T-cell (primary cell): ENCODE measurements at regions not wholly inside any gene's neighbourhood (a gene's known extent, or its start where the extent isn't known, plus 50 kb on each side); places are given as distances from the start of the nearest gene placed in this dataset.

ENCODE experiments used
- ATAC-seq, 4 experiments: fragments of 200-7000 bp in 3 of 4; fragments of 150-1000 bp in 1 of 4; cut with Tn5 transposase; replicated peaks in 1 of 4; 1 replicate in 3 of 4; 2 replicates in 1 of 4; pipeline ENCODE4 v1.10.0; 2021; ENCODE audit warnings: moderate library complexity in 3 of 4, mild to moderate bottlenecking in 2 of 4, moderate number of reproducible peaks in 1 of 4
- CTCF ChIA-PET, 2 donors: fragments of 300-600 bp; sonication (Branson Sonifier 250); formaldehyde crosslinking; loops; one replicate each; lab custom pipeline; 2022; ENCODE audit warnings: antibody characterized with exemption in 2 of 2; lab: Charles Lee
- POLR2A ChIA-PET, 2 donors: fragments of 300-600 bp; sonication (Branson Sonifier 250); formaldehyde crosslinking; loops; one replicate each; lab custom pipeline; 2022; ENCODE audit warnings: antibody characterized with exemption in 2 of 2; lab: Charles Lee
- DNase-seq, 35 experiments: peaks; one replicate each; pipeline versions ENCODE4 v3.0.0 to v3.0.0-alpha.2; 2013 to 2023
- H3K27ac ChIP-seq: one replicate; pipeline ENCODE4 v1.5.1; 2013; ENCODE audit warnings: low read length
- H3K27me3 ChIP-seq, 2 experiments: replicated peaks in 1 of 2; 1 replicate in 1 of 2; 2 replicates in 1 of 2; pipeline versions ENCODE4 v1.6.1 to v1.7.0; 2013; ENCODE audit warnings: low read length in 1 of 2, mixed read lengths in 1 of 2; ENCODE audit not compliant: control insufficient read depth in 2 of 2, insufficient read depth in 2 of 2; ENCODE audit errors: extremely low read depth in 1 of 2
- H3K36me3 ChIP-seq, 2 donors: 1 replicate in 1 of 2; 2 replicates in 1 of 2; pipeline versions ENCODE4 v1.6.1 to v1.7.0; 2013; ENCODE audit warnings: low read length in 1 of 2; ENCODE audit not compliant: control insufficient read depth in 2 of 2, insufficient read depth in 1 of 2; ENCODE audit errors: extremely low read depth in 1 of 2
- H3K4me1 ChIP-seq, 2 experiments: 1 replicate in 1 of 2; 2 replicates in 1 of 2; pipeline versions ENCODE4 v1.6.1 to v1.7.0; 2013; ENCODE audit warnings: low read length in 2 of 2, mixed read lengths in 1 of 2; ENCODE audit not compliant: insufficient read depth in 2 of 2, control insufficient read depth in 1 of 2; ENCODE audit errors: extremely low read depth in 1 of 2
- H3K4me3 ChIP-seq, 2 donors: 1 replicate in 1 of 2; 2 replicates in 1 of 2; pipeline versions ENCODE4 v1.5.1 to v1.7.0; 2013; ENCODE audit warnings: mild to moderate bottlenecking in 2 of 2, low read length in 1 of 2, moderate library complexity in 1 of 2; ENCODE audit not compliant: control insufficient read depth in 1 of 2; ENCODE audit errors: extremely low read depth in 1 of 2
- H3K9me3 ChIP-seq: 2 replicates; pipeline ENCODE4 v1.7.0; 2013
- H3K27ac Mint-ChIP-seq, 2 donors: one replicate each; pipeline ENCODE4 v1.8.0; 2020 to 2021; ENCODE audit warnings: mild to moderate bottlenecking in 2 of 2, mixed read lengths in 2 of 2
- H3K27me3 Mint-ChIP-seq, 2 donors: one replicate each; pipeline ENCODE4 v1.8.0; 2021 to 2022; ENCODE audit warnings: mixed read lengths in 2 of 2
- H3K36me3 Mint-ChIP-seq: one replicate; pipeline ENCODE4 v1.8.0; 2021; ENCODE audit warnings: mixed read lengths
- H3K4me1 Mint-ChIP-seq, 3 donors: one replicate each; pipeline ENCODE4 v1.8.0; 2020 to 2022; ENCODE audit warnings: mixed read lengths in 3 of 3, mild to moderate bottlenecking in 1 of 3
- H3K4me3 Mint-ChIP-seq, 3 donors: one replicate each; pipeline ENCODE4 v1.8.0; 2020 to 2022; ENCODE audit warnings: mild to moderate bottlenecking in 3 of 3, mixed read lengths in 3 of 3, moderate library complexity in 3 of 3
- H3K9me3 Mint-ChIP-seq, 3 donors: one replicate each; pipeline ENCODE4 v1.8.0; 2020 to 2022; ENCODE audit warnings: mixed read lengths in 3 of 3
- WGBS: methylation state at CpG from one replicate; pipeline ENCODE4 v1.1.5; 2013; ENCODE audit warnings: missing lambda C conversion rate; ENCODE audit not compliant: insufficient coverage; 5-methylcytosine and 5-hydroxymethylcytosine counted together

DNA sequence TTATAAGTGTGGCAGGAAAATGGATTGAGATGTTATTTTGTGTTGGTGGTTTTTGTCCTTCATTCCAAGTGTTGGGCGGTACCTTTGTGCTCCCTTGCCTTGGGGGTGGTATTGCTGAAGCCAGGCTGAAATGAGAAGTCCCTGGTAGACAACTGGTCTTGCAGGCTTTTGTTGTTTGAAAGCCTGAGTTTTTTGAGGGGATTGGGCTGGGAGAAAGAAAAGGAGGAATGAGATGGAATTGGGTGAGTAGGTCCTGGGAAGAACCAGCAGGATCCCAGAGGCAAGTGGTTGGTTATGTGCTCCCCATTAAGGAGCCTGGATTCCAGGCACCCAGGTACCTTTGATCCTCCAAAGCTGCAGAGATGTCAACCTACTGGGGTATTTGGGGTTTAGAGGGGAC, 93.7 kb upstream of the SLC2A1 start:
- Histone ChIP-seq H3K27ac (no peak overlapping the region), H3K9me3 (no peaks in the 10 kb centered on the region), H3K4me3 (no peak overlapping the region), H3K36me3 (no peaks in the 10 kb centered on the region), H3K4me1 (no peaks in the 10 kb centered on the region), H3K27me3 (peaks cover 0 to 6% of the 10 kb centered on the region in 2 experiments)
- Mint-ChIP-seq H3K9me3 (no peaks in the 10 kb centered on the region), H3K36me3 (no peaks in the 10 kb centered on the region), H3K4me1 (peaks cover 0 to 11% (median 2%) of the 10 kb centered on the region in 3 donors), H3K27me3 (peaks cover 0 to under 1% of the 10 kb centered on the region in 2 donors), H3K4me3 (no peak overlapping the region), H3K27ac (no peak overlapping the region)
- ATAC-seq (no peak), DNase-seq (no peak)
- 100% methylated on average over 1 of the region's 1 CpG for WGBS
- CTCF ChIA-PET: no interaction called here
- POLR2A ChIA-PET: interaction anchor here in 1 of 2 donors (0.7 kb wide), 1 partner anchor 67 kb away, joined by 3 read pairs; no protein-coding TSS in a partner anchor

DNA sequence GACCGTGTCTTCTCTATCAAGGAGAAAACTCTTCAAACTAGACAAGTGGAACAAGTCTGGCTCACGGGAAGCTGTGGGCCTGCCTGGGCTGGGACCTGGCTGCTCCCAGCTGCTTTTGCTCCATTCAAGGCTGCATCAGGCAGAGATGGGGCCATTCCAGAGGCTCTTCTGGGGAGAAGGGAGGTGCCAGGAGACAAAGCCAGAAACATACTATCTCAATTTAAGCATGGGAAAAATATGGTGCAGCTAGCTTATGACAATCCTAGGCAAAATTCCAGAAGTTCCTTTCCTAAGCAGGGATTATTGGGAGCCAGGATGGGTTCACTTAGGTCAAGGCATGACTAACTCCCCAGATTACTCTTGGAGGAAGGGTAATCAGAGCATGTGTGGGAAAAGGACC, 90.8 kb upstream of the SLC2A1 start:
- H3K4me1 Mint-ChIP-seq: peaks cover 0 to 11% (median 1%) of the 10 kb centered on the region in 3 donors
- H3K27me3 Mint-ChIP-seq: peaks cover 0 to 3% of the 10 kb centered on the region in 2 donors

DNA sequence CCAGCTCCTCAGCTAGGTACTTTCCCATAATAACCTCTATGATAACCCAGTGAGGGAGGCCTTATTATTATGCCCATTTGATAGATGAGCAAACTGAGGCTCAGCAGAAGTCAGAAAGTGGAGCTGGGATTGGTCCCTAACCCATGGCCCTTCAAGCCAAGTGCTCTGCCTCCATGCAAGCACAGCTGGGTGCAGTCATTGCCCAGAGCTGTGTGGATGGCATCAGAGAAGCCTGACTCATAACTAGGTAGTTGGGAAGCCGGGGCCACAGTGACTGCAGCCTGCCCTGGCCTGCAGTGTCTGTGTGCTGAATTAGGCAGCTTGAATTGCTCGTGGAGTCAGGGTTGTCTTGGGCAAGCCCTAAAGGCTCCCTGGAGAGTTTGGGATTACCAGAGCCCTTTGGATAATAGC, 89.9 kb upstream of the SLC2A1 start:
- no peaks in the 10 kb centered on the region for H3K4me1 ChIP-seq
- Mint-ChIP-seq H3K36me3 (no peaks in the 10 kb centered on the region), H3K9me3 (no peaks in the 10 kb centered on the region), H3K4me3 (no peak overlapping the region), H3K27me3 (peaks cover 0 to 3% of the 10 kb centered on the region in 2 donors), H3K27ac (no peak overlapping the region), H3K4me1 (peaks cover 0 to 11% (median 1%) of the 10 kb centered on the region in 3 donors)
- no peak overlapping the region for H3K27ac ChIP-seq
- 68% methylated on average over 2 of the region's 2 CpGs for WGBS
- no peaks in the 10 kb centered on the region for H3K36me3 ChIP-seq
- POLR2A ChIA-PET: interaction anchor here in 1 of 2 donors (0.7 kb wide), 1 partner anchor 1866 kb away, joined by 3 read pairs; no protein-coding TSS in a partner anchor
- CTCF ChIA-PET: no interaction called here
- DNase-seq (no peak), ATAC-seq (no peak)
- no peaks in the 10 kb centered on the region for H3K9me3 ChIP-seq
- no peak overlapping the region for H3K4me3 ChIP-seq
- peaks cover 0 to 3% of the 10 kb centered on the region in 2 experiments for H3K27me3 ChIP-seq

More for the DNA sequence above, 90.8 kb upstream of the SLC2A1 start:
- ATAC-seq: no peak
- H3K36me3 Mint-ChIP-seq: no peaks in the 10 kb centered on the region
- 83% methylated on average over 1 of the region's 2 CpGs for WGBS
- Histone ChIP-seq H3K27ac (no peak overlapping the region), H3K36me3 (no peaks in the 10 kb centered on the region), H3K9me3 (no peaks in the 10 kb centered on the region), H3K4me3 (no peak overlapping the region), H3K4me1 (no peaks in the 10 kb centered on the region), H3K27me3 (peaks cover 0 to 3% of the 10 kb centered on the region in 2 experiments)
- DNase-seq: no peak
- no peak overlapping the region for H3K4me3 Mint-ChIP-seq
- CTCF ChIA-PET: no interaction called here
- peak overlapping the region in 1 of 2 donors; percentile 34 for H3K27ac Mint-ChIP-seq
- no peaks in the 10 kb centered on the region for H3K9me3 Mint-ChIP-seq
- POLR2A ChIA-PET: no interaction called here

DNA sequence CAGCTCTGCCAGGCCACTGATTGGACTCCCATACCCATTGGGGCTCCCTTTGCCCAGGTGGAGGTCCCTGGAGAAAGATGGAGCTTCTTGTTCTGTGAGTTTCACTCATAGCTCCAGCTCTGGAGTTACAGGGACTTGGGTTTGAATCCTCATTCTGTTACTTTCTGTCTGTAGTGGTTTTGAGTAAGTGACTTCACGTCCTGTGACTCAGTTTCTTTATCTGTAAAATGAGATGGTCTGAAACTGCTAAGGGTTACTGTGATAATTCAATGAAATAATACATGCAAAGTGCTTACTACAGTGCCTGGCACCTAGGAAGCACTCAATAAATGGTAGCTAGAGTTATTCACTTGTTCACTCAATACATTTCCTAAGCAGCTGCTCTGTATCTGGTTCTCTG, 88.5 kb upstream of the SLC2A1 start:
- peaks cover 0 to 3% of the 10 kb centered on the region in 2 experiments for H3K27me3 ChIP-seq
- H3K36me3 ChIP-seq: no peaks in the 10 kb centered on the region
- DNase-seq: no peak
- no peaks in the 10 kb centered on the region for H3K4me1 ChIP-seq
- Mint-ChIP-seq H3K36me3 (no peaks in the 10 kb centered on the region), H3K27me3 (peaks cover 0 to 3% of the 10 kb centered on the region in 2 donors), H3K9me3 (no peaks in the 10 kb centered on the region), H3K27ac (no peak overlapping the region), H3K4me1 (peaks cover 1 to 19% (median 4%) of the 10 kb centered on the region in 3 donors), H3K4me3 (no peak overlapping the region)
- no peak overlapping the region for H3K4me3 ChIP-seq
- CTCF ChIA-PET: no interaction called here
- no CpG with 5 or more reads among the region's 1 CpG for WGBS
- ATAC-seq: no peak
- H3K9me3 ChIP-seq: no peaks in the 10 kb centered on the region
- POLR2A ChIA-PET: no interaction called here
- no peak overlapping the region for H3K27ac ChIP-seq

DNA sequence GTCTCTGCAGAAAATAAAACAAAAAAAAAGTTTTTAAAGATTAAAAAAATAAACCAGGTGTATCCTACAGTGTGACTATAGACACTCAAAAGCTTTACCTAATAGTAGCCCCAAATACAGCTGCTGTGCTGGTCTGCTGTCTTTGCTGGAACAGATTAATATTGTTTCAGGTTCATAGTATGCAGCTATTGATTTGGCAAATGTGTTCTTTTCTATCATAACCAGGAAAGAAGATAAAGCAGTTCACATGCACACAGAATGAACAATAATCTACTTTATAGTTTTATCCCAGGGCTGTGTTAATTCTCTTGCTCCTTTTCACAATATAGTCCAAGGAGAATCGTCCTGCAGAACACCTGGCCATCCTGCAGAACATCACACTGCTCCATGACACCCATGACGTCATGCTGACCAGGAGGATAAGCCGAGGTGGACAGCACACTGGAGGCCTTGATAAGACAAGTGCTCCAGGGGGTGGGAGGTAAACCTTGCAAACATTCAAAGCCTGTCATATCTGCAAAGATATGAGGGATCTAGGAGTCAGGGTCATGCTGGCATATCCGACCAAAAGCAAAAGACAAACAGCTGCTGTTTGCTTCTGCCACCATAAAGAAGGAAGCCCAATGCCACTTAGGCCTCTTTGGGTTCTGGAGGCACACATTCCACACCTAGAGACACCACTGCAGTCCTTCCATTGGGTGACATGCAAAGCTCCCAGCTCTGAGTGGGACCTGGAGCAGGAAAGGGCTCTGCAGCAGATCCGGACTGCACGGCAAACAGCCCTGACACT, 86.1 kb upstream of the SLC2A1 start:
- no peaks in the 10 kb centered on the region for H3K36me3 Mint-ChIP-seq

DNA sequence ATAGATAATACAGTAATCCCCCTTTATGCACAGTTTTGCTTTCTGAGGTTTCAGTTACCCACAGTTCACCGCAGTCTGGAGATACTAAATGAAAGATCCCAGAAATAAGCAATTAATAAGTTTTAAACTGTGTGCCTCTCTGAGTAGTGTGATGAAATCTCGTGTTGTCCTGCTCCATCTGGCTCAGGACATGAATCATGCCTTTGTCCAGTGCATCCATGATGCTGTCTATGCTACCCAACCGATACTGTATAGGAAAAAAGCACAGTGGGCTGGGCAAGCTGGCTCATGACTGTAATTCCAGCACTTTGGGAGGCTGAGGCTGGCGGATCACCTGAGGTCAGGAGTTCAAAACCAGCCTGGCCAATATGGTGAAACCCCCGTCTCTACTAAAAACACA, 85.0 kb upstream of the SLC2A1 start:
- H3K27me3 ChIP-seq: peaks cover 0 to 3% of the 10 kb centered on the region in 2 experiments
- Mint-ChIP-seq H3K27me3 (peaks cover 0 to 3% of the 10 kb centered on the region in 2 donors), H3K36me3 (no peaks in the 10 kb centered on the region), H3K4me1 (peaks cover 1 to 14% (median 3%) of the 10 kb centered on the region in 3 donors), H3K27ac (no peak overlapping the region), H3K4me3 (no peak overlapping the region), H3K9me3 (no peaks in the 10 kb centered on the region)
- H3K4me1 ChIP-seq: no peaks in the 10 kb centered on the region
- H3K9me3 ChIP-seq: no peaks in the 10 kb centered on the region
- ChIA-PET CTCF (no interaction called here), POLR2A (no interaction called here)
- no peak for ATAC-seq
- H3K36me3 ChIP-seq: no peaks in the 10 kb centered on the region
- 74% methylated on average over 3 of the region's 5 CpGs for WGBS
- no peak overlapping the region for H3K4me3 ChIP-seq
- DNase-seq: no peak
- no peak overlapping the region for H3K27ac ChIP-seq

More for the DNA sequence above, 86.1 kb upstream of the SLC2A1 start:
- Histone ChIP-seq H3K4me3 (no peak overlapping the region), H3K27ac (no peak overlapping the region), H3K9me3 (no peaks in the 10 kb centered on the region), H3K36me3 (no peaks in the 10 kb centered on the region), H3K4me1 (no peaks in the 10 kb centered on the region), H3K27me3 (no peaks in the 10 kb centered on the region)
- Mint-ChIP-seq H3K4me3 (no peak overlapping the region), H3K27ac (no peak overlapping the region), H3K27me3 (peaks cover 0 to 3% of the 10 kb centered on the region in 2 donors), H3K4me1 (peaks cover 1 to 19% (median 4%) of the 10 kb centered on the region in 3 donors), H3K9me3 (no peaks in the 10 kb centered on the region)
- ATAC-seq (no peak), DNase-seq (no peak)
- ChIA-PET CTCF (interaction anchor here in 1 of 2 donors (0.5 kb wide), 1 partner anchor 997 kb away, joined by 5 read pairs; no protein-coding TSS in a partner anchor), POLR2A (interaction anchor here in 1 of 2 donors (0.6 kb wide), 1 partner anchor 163 kb away, joined by 3 read pairs; no protein-coding TSS in a partner anchor)
- WGBS: 82% methylated on average over 4 of the region's 6 CpGs
